HG03521 (cell line): ENCODE measurements at regions not wholly inside any gene's neighbourhood (a gene's known extent, or its start where the extent isn't known, plus 50 kb on each side); places are given as distances from the start of the nearest gene placed in this dataset.
"Not testable (repeated sequence)": the region's sequence is repeated elsewhere in the genome, so short reads cannot be mapped to it uniquely, and the experiment has no call there.

Experiments
- ATAC-seq: cut with Tn5 transposase; IDR thresholded peaks from one replicate; pipeline ENCODE4 v1.9.1; 2021; ENCODE audit warnings: mild to moderate bottlenecking, moderate library complexity; ENCODE audit not compliant: unreplicated experiment

GRCh38 chr18:43710135-43710534 lies 432.8 kb upstream of the SYT4 start:
- ATAC-seq: no peak

- no peak for ATAC-seq
Observed at GRCh38 chr18:43714343-43715010, 437.2 kb upstream of the SYT4 start.

GRCh38 chr18:43719267-43719795 lies 442.0 kb upstream of the SYT4 start:
- no peak for ATAC-seq

GRCh38 chr18:43720041-43720440 lies 442.8 kb upstream of the SYT4 start:
- ATAC-seq: no peak

GRCh38 chr18:43735570-43735969 lies 458.3 kb upstream of the SYT4 start:
- no peak for ATAC-seq

- ATAC-seq: no peak
Observed at GRCh38 chr18:43744960-43745745, 467.9 kb upstream of the SYT4 start.

- no peak for ATAC-seq
Observed at GRCh38 chr18:43751203-43751602, 473.9 kb upstream of the SYT4 start.

GRCh38 chr18:43751835-43752234 lies 474.5 kb upstream of the SYT4 start:
- ATAC-seq: no peak

GRCh38 chr18:43757273-43757672 lies 480.0 kb upstream of the SYT4 start:
- no peak for ATAC-seq

- no peak for ATAC-seq
Observed at GRCh38 chr18:43758734-43759133, 481.4 kb upstream of the SYT4 start.

GRCh38 chr18:43760010-43760409 lies 482.7 kb upstream of the SYT4 start:
- no peak for ATAC-seq

- ATAC-seq: no peak
Observed at GRCh38 chr18:43772907-43773306, 495.6 kb upstream of the SYT4 start.

GRCh38 chr18:43774497-43774896 lies 497.2 kb upstream of the SYT4 start:
- no peak for ATAC-seq

- no peak for ATAC-seq
Observed at GRCh38 chr18:43775591-43775990, 498.3 kb upstream of the SYT4 start.

GRCh38 chr18:43776997-43777396 lies 499.7 kb upstream of the SYT4 start:
- ATAC-seq: no peak

GRCh38 chr18:43777636-43778304 lies 500.5 kb upstream of the SYT4 start:
- ATAC-seq: no peak

- ATAC-seq: no peak
Observed at GRCh38 chr18:43780782-43781340, 503.6 kb upstream of the SYT4 start.

- no peak for ATAC-seq
Observed at GRCh38 chr18:43785158-43785557, 507.9 kb upstream of the SYT4 start.

GRCh38 chr18:43786893-43787292 lies 509.6 kb upstream of the SYT4 start:
- no peak for ATAC-seq

GRCh38 chr18:43787721-43788120 lies 510.4 kb upstream of the SYT4 start:
- not testable (repeated sequence) for ATAC-seq

- ATAC-seq: no peak
Observed at GRCh38 chr18:43789234-43790000, 512.1 kb upstream of the SYT4 start.
